ENCODE measurements at regions not wholly inside any gene's neighbourhood (a gene's known extent, or its start where the extent isn't known, plus 50 kb on each side); places are given as distances from the start of the nearest gene placed in this dataset.

GRCh38 chr2:104447831-104448434, 406.0 kb upstream of the POU3F3 start:
- TF ChIP-seq CTCF (IDR thresholded peaks at IDR 0.05) (no peak), POLR2A (IDR thresholded peaks at IDR 0.05) (no peak)

All from Peyer's patch (tissue), 4 donors.